HG03196 (cell line): ENCODE measurements at regions not wholly inside any gene's neighbourhood (a gene's known extent, or its start where the extent isn't known, plus 50 kb on each side); places are given as distances from the start of the nearest gene placed in this dataset.

ENCODE experiments used
- ATAC-seq: cut with Tn5 transposase; IDR thresholded peaks from one replicate; pipeline ENCODE4 v1.9.1; 2021; ENCODE audit not compliant: unreplicated experiment

DNA sequence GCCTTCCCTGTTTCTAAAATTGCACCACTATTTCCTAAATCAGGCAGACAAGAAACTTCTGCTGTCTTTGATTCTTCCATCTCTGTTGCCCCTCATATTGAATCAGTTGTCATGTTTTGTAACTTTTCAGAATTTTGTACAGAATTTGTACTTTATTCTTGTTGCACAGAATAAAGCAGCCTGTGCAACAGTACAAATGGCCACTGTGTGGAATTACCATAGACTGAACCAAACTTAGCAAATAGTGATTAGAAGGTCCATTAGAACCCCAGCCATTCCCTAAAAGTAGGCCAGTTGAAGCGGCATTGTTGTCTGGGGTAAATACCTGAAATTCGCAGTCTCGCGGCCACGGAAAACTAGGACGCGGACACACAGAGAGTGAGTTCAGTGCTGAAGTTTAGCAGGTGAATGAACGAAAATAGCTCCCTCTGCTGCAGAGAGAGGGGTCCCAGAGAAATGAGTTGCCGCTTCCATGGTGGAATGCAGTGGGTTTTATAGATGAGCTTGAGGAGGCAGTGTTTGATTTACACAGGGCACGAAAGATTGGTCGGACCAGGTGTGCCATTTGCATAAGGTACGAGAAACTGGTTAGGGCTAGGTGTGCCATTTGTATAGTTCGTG, 71.8 kb downstream of the C4orf33 start:
- no peak for ATAC-seq

DNA sequence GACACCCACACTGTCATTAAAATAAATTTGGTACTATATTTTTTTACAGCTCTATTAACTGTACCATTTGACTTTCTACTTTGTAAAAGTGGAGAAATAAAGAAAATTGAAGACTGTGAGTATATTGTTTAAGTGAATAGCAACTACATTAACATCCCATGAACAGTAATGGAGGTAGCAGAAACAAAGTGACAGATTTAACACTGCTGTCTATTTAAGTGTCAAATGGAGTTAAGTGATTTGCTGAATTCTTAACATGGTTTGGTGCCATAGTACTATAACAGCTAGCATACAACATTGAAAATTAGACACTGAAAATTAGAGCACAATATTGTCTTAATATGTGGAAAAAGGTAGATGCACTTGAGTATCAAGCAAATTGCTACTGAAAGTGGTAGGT, 76.2 kb downstream of the C4orf33 start:
- ATAC-seq: no peak

DNA sequence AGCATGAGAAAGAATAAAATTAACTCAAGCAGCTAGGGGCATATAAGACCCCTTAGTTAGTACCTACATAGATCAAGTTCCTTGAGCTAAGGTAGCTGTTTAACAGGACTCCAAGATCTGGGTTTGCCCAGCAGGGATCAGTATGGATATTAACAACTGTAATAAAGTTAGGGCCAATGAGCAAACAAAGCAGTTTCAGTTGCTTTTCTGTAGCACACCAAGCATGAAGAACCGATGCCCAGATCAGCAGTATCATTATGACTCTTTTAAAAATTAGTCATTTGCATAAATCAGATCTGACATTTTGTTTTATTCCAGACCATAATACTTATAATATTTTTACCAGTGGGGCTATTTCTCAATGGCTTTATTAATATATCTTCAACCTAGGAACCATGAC, 80.9 kb downstream of the C4orf33 start:
- ATAC-seq: no peak

DNA sequence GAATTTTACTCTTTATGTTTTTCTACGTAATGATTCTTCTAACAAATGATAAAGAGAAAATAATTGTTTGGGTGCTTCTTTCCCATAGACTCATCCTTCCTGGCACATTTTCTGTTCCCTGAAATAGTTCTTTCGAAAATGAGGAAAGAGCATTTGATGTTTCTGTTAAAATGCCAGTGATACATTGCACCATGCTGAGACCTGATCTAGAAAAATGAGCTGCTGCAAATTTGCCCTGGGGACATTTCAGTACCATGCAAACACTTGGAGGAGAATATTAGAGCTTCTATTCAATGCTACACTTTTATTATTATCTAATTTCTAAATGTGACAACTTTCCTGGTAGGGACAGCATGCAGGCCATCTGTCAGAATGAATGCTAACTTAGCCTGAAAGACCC, 83.3 kb downstream of the C4orf33 start:
- no peak for ATAC-seq

DNA sequence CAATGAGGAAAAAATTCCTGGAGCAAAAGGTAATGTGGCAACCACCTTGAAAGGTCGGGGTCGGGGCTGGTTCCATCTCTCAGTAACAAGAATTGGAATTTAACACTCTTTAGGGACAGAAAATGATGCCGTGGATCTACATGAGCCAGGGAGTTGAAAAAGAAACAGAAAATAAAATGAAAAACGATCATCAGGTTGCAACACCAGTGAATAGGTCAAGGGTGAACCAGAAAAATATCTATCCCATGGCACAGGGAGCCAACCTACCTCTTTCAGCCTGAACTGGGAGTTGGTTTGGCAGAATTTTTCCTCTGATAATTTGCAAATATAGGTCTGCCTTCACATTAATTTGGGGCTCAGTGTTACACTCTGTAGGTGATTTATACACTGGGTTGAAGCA, 93.7 kb downstream of the C4orf33 start:
- no peak for ATAC-seq

DNA sequence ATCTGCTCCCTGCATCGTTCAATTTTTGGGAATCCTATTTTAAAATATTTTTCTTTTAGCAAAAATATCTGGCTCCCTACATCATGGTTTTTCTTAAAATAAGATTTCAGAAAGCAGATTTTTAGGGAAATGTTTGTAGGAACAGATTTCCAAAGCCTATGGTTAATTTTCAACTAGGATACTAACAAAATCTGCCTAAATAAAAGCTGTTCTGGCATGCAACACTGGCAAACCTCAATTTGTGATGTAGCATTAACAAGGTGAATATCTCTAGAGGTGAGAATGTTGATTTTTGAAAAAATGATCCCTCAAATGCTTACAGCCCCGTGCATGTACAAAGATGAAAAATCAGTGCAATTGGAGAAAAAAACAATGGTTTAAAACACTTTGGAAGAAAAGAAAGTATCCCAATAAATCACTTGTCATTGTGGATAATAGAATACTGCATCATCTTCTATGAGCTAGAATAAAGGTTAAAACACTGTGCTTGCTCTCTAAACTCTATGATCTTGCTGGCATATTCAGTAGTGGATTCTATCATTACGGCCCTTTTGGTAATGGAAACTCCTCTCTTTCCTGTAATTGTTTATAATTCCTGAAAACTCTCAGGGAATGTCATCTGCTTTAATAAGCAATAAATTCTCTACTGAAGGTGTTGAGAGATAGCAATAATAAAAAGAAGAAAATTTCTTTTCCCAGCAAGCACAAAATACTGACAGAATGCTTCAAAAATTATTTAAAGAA, 97.6 kb downstream of the C4orf33 start:
- no peak for ATAC-seq

DNA sequence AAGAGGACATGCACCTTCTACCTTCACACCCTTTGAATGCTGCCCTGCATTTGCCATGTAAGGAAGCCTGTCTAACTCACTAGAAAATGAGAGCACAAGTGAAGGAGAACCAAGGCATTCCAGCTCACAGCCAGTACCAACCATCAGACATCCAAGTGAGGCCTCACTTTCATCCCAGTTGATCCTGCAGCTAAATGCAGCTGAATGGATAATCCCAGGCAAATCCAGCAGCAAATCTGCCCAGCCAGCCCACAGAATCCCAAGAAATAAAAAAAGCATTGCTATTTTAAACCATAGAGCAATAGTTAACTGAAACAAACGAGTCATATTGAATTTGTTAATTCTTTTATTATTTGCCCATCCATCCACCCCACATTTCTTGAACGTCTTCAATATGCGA, 112.5 kb downstream of the C4orf33 start:
- ATAC-seq: no peak

DNA sequence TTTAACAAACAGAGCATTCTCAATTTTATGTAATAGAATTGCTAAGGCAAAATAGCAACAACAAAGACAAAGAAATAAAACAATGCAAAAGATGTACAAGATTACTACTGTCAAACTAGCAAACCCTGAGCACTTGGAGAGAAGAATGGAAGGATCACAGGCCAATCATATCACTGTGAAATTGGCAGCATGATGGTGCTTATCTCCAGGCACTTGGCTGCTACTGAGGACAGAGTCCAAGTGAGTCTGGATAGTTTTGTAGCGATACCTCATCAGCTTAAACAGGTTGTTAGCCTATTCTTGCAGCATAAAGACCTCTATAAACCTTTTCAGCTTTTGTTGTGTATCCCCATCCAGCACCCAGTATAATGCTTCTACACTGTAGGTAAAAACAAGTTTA, 117.7 kb downstream of the C4orf33 start:
- ATAC-seq: no peak

DNA sequence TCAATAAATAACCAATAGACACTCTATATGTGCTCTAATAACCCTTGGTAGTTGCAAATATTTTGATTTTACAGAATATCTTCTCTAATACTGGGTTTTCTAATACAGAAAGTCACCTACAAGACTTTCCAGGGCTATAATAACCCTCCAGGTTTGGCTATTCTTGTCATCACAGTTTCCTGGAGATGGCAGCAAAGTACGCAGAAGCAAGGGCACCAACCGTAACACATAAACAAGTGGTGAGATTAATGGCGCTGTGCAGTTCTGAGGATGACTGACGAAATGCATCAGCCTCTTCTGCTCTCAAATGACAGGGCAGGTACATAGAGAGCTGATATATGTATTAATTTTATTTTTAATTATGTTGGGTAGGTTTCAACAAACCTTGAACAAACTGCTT, 122.4 kb downstream of the C4orf33 start:
- no peak for ATAC-seq

DNA sequence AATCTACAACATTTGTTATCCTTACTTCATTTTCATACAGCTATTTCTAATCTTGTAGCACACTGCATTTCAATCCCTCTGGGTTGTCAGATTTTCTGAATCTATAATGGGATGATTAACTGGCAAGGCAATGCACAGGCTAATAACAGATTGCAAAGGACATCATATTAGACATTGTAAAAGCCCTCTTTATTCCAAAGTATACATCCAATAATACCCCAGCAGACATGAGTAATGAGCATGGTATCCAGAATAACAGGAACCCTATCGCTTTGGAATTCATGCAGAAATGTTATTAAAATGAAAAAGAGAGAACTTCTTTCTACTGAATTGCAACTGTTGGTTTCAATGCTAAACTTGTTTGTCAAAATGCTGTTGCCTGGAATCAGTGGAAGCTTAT, 122.9 kb downstream of the C4orf33 start:
- no peak for ATAC-seq

DNA sequence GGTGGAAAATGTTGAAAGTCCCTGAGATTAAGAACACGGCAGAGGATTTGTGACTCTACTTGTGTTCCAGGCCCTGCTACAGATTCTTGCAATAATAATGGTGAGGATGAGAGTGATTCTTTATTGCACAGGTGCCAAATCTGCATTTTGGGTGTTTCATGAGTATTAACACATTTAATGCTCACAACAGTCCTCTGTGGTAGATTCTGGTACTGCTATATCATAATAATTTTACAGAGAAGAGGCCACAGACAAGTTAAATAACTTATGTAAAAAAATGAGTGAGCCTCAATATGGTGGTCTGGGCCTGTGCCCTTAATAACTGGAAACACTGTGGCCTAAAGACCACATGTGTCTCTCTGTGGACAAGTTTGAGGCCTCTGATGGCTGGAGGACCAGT, 124.3 kb downstream of the C4orf33 start:
- ATAC-seq: no peak

DNA sequence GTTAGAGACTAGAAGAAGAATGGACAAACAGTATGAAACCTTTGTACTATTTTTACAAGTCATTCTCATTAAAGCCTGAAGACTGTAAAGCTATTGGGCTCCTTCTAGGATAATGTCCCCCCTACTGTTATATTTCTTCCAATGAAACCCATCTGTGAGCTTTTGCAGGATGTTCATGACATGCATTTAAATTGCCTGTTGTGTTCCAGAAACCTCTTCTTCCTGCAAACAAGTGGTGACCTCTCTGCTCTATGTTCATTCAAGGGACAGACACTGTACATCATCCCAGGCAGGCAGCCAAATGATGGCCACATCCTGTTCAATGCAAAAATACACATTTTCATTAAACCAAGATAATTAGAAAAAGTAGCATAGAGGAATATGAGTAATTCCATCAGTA, 128.0 kb downstream of the C4orf33 start:
- no peak for ATAC-seq

DNA sequence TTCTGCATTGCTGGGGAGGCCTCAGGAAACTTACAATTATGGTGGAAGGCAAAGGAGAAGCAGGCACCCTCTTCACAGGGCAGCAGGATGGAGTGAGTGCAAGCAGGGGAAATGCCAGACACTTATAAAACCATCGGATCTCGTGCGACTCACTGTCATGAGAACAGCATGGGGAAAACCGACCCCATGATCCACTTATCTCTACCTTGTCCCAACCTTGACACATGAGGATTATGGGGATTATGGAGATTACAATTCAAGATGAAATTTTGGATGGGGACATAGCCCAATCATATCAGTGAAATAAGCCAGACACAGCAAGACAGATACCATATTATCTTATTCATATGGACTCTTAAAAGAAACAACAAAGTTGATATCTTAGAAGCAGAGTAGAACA, 134.9 kb downstream of the C4orf33 start:
- no peak for ATAC-seq

DNA sequence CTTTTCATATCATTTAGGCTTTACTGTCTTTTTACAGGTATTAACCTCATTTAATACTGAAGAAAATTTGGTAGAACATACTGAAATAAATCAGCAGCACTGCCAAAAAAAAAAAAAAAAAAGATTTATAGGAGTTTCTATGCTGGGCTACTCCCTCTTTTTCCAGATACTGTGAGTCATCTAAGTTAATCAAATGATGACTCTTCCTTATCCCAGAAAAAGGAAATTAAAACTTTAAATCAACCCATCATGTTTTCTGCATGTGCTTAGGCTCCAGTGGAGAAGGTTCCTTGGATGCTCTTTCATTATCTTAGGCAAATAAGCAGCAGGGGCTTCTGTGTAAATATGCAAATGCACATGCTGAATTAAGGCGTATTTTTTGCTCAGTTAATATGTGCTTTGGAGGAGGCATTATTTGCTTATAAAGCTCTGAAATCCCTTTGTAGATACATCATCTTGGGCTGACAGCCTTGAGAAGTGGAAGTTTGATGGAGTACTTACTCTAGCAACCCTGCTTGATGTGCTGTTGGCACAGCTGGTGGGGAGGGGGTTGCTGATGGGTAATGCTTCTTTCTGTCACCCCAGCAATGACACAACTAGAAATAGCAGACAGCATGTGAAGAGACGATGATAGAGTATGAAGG, 136.1 kb downstream of the C4orf33 start:
- ATAC-seq: no peak

DNA sequence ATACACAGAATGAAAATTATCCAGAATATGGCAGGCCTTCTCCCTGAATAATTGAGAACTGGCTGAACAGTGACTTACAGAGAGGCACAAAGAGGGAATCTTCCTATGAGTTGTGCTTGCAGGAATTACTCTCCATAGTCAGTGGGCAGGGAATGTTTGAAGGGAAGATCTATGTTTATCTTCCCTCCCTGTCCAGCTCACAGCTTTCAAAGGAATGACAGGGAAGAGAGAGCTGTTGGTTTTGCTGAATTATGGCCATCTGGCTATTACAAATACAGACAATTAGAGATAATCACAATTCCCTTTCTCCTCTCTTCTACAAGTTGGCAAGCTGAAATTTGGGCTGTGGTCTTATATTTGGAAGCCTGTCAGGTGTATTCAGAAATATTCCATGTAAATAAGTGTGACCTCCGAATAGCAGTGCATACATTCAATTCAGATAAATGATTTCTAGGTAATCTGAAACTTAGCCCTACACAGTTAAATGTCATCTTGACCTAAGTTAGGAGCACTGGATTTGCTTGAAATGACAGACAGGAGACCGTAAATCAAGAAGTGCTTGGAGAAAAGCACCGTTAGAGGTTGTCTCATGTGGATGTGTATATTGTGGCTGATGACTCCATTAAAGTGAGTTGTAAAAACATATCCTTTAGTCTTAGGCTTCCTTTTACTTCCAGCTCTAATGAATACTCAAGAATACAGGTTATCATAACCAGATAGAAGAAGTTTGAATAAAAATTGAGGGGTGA, 136.8 kb downstream of the C4orf33 start:
- ATAC-seq: no peak

DNA sequence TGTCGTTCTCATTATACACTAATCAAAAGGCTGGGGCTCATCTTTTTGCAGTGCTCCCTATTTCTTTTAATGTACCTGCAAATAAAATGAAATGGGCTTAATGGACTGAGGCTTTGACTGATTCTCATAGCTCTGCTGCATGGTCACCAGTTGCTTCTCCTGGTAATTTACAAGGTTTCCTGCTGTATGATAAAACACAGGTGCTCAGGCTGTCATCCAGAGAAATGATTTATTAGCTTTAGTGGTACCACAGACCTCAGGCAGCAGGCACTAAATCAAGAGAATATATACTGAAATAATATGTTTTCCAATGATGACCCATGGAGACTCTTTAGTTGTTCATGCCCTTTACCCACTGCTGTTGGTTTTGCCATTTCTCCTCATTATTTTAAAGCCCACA, 137.7 kb downstream of the C4orf33 start:
- no peak for ATAC-seq

DNA sequence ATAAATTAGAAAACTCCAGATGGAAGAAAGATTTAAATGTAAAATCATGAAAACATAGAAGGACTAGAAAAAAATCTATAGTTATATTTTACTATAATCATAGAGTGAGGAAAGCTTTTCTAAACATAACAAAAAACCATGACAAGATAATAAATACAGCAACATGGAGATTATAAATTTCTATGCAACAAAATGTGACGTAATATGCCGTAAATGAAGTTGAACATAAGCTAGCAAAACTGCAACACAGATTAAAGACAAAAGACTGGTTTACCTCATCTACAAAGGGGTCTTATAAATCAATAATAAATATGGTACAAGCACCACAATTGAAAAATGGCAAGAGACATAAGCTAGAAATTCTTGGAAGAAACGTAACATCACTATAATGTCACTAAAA, 140.4 kb downstream of the C4orf33 start:
- ATAC-seq: no peak

DNA sequence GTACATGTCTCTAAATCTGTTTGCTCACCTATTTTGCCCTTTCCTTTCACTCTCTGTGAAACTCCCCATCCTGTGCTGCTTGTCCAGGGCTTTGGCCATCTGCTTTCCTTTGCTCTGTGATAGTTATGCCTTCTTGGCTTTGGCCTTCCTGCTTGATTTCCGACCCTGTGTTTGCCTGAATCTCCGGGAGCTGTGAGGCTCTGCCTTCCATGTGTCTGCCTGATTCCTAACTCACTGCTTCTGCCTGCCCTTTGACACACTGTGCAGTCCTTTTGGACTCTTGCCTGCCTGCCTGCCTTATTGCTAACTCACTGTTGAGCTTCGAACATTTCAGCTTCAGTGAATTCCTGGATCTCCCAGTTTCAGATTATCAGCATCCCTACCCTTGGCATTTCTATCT, 143.1 kb downstream of the C4orf33 start:
- no peak for ATAC-seq

DNA sequence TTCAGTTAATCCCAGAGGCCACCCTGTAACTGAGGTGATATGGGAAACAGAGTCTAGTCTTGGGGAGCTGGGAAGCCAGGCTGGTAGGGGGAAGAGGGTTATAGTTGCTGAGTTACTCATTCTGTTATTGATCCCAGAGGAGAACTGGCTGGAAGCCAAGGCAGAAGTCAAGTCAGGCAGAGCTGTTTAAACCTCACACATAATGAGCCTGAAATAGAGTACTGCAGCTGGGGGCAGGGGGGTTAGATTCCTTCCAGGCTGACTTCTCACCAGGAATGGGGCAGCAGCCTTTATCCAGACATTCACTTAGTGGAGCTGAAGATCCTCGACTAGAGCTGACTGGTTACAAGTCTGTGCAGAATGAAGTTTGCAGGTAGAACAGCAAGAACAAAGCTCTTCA, 144.9 kb downstream of the C4orf33 start:
- ATAC-seq: no peak

DNA sequence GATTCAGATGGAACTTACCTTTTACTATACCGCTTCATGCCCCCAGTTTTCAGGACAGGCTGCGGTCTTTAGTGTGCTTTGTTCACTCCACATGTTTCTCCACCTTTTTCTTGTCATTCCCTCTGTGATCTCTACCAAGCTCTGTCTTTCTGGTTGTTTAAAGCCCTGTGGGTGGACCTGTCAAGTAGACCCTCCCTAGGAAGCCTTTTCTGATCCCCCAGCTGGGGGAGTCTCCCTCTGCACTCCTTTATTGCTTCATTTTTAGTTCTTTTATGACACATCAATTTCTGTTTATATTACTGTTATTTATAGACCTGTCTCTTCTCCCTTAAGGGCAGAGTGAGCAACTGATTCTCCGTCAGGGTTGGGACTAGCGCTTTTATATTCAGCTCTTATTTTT, 150.2 kb downstream of the C4orf33 start:
- ATAC-seq: no peak

DNA sequence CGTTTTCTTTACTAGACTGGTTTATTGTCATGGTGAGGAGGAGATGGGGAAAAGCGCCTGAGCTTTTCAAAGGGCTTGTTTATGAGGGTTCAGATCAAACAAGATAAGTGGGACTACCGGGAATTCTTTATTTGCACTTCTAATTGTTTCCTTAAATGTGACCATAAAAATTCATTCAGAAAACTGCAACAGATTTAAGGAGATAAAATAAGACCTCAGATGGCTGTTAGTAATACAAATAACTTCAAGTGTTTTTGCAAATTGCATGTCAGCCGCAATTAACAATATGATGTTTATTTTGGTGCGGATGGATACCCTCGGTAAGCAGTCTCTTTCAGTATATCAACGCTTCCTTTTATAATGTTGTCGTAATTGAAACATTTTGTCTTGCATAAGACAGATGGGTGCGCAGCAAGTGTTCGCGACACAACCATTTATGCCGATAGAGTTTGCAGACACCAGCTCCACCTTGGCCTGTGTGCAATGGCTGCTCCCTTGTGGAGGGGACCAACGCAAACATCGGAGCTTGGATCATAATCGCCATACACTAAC, 151.0 kb downstream of the C4orf33 start:
- ATAC-seq: no peak

DNA sequence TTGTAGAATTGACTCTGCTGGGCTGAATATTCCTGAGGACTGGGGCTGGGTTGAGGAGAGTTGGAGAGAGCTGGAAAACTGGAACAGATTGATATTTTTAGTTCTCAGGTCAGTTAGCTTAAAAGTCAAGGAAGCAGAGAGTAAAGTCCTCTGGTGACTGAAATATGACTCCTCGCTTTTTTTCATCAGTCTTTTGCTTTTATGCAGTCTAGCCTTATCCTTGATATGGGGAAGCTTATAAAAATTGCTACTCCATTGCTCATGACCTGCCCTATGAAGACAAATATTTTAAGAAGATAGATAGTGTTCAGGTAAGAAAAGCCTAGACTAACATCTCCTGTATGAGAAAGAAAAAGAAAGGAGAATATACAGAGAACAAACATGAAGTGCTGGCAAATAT, 152.7 kb downstream of the C4orf33 start:
- ATAC-seq: no peak
